GM12872 (cell line): ENCODE measurements at regions not wholly inside any gene's neighbourhood (a gene's known extent, or its start where the extent isn't known, plus 50 kb on each side); places are given as distances from the start of the nearest gene placed in this dataset.

Source experiments
- CTCF ChIP-seq: IDR thresholded peaks from 3 replicates; pipeline ENCODE4 v1.5.1; 2011; ENCODE audit warnings: low read depth, mild to moderate bottlenecking, low read length, moderate library complexity; ENCODE audit not compliant: insufficient read depth

DNA sequence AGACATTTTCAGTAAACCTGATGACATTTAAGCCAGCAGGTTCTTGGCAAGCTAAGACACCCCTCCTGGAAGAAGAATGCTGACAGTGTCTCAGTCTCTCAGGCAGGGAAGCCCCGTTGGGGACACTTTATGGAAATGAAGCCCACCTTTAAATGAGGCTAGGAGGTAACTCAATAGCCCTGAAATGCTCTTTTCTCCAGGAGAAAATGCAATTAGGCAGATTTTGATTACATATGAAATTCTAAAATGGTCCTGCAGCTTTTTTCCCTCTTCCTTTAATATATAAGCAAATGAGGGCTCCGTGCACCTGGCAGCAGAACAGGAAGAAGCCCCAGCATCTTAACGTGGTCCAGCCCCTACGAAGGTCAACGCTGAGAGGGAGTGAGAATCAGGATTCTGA lies 65.8 kb upstream of the CHST15 start:
- TF ChIP-seq CTCF = no peak

- TF ChIP-seq CTCF = no peak
Observed at GRCh38 chr10:124158592-124158991, 65.2 kb upstream of the CHST15 start.

DNA sequence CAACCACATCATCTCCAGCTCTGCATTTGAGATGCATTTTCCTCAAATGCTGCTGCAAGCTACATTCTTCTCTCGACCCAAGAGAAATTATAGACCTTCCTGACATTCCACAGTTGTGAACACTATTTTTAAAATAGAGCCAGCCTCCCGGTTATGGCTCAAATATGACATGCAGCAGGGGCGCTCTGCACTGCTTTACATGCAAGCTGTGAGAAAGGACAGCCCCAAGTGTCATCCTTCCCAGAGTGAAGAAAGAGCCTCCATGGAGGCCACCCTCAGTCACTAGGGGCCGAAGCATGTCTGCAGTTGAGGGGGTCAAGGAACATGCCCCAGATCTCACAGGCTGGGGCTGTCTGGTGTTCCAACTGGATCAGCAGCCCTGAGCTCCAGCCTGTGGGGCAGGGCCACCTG lies 63.9 kb upstream of the CHST15 start:
- TF ChIP-seq CTCF = no peak

- TF ChIP-seq CTCF = peak; percentile 7; the same call in 1 of the 3 replicates
Observed at GRCh38 chr10:124156524-124157260, 63.3 kb upstream of the CHST15 start.

DNA sequence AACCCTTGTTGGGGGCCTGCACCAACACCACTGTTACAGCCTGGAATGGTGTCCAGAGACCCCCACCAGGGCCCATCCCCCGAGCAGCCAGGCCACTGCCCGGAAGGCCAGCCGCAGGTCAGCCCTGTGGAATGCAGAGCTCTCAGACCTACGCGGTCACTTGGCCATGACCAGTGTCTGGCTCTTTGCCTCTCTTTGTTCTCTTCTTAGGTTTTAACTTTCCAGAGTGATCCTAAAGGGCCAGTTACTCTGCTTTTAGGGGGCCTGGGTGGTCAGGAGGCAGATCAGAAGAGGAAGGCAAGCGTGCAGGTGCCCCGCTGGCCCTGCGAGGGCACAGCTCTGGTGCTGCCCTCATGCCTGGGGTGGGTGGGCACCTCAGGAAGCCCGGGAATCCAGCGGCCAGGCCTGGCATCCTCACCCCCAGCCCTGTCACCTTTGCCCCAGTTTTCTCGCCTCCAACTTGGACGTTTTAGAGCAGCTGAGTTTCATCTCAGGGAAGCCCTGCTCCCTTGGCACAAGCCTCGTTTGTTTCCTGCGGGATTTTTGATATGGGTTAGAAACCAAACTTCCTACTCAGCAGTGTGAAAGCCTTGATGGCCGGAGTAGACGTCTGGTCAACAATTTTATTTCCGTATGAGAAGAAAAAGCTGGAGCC lies 62.5 kb upstream of the CHST15 start:
- no peak for TF ChIP-seq CTCF

DNA sequence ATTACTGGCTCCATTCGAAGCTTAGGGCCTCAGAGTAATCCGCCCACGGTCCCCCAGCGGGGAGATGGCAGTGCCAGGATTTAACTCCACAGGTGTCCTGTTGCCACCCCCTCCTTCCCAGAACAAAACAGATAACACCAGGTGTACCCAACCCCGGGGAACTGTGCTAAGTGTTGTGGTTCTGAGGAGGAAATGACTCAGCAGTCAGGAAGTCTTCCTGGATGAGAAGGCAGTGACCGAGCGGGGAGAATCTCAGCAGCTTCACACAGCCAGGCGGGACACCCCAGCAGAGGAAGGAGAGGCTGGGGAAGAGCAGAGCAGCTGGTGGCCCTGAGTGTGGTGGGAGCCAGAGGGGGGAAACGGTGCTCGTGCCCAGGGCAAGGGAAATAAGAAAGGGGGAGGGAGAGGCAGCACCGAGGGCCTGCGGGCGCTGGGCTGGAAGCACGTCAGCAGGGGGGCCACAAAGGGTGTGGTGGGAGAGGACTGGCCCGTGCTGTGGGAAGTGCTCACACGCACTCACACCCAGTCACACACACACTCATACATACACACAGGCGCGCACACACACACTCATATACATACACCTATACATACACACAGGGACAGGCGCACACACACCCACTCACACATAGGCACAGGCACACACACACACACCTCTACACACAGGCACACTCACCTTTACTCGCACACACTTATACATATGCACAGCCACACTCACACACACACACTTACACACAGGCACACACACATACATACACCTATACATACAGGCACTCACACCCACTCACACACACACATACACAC lies 59.8 kb upstream of the CHST15 start:
- no peak for TF ChIP-seq CTCF
